Lower leg skin (tissue), 3 donors: ENCODE measurements at regions not wholly inside any gene's neighbourhood (a gene's known extent, or its start where the extent isn't known, plus 50 kb on each side); places are given as distances from the start of the nearest gene placed in this dataset.

ENCODE experiments used
- POLR2A ChIP-seq, 2 donors: fragments of 450-650 bp; IDR thresholded peaks; one replicate each; pipeline ENCODE4 v1.6.1; 2016 to 2017; ENCODE audit warnings: antibody characterized with exemption in 2 of 2, mild to moderate bottlenecking in 1 of 2, moderate library complexity in 1 of 2
- TF ChIP-seq, protein P1 (sequence below), 3 donors: fragments of 450-650 bp; IDR thresholded peaks; one replicate each; pipeline ENCODE4 v1.5.1; 2016; ENCODE audit warnings: antibody characterized with exemption in 3 of 3, mild to moderate bottlenecking in 3 of 3, moderate library complexity in 2 of 3

- TF ChIP-seq, protein P1, sequence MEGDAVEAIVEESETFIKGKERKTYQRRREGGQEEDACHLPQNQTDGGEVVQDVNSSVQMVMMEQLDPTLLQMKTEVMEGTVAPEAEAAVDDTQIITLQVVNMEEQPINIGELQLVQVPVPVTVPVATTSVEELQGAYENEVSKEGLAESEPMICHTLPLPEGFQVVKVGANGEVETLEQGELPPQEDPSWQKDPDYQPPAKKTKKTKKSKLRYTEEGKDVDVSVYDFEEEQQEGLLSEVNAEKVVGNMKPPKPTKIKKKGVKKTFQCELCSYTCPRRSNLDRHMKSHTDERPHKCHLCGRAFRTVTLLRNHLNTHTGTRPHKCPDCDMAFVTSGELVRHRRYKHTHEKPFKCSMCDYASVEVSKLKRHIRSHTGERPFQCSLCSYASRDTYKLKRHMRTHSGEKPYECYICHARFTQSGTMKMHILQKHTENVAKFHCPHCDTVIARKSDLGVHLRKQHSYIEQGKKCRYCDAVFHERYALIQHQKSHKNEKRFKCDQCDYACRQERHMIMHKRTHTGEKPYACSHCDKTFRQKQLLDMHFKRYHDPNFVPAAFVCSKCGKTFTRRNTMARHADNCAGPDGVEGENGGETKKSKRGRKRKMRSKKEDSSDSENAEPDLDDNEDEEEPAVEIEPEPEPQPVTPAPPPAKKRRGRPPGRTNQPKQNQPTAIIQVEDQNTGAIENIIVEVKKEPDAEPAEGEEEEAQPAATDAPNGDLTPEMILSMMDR (IDR thresholded peaks at IDR 0.05): no peak
- no peak for TF ChIP-seq POLR2A (IDR thresholded peaks at IDR 0.05)
These were observed 78.6 kb upstream of the USP25 start for GRCh38 chr21:15651172-15651571.
